CD14-positive monocyte (primary cell): ENCODE measurements at regions not wholly inside any gene's neighbourhood (a gene's known extent, or its start where the extent isn't known, plus 50 kb on each side); places are given as distances from the start of the nearest gene placed in this dataset.

ENCODE experiments used
- DNase-seq, 3 donors: peaks; one replicate each; pipeline ENCODE4 v3.0.0-alpha.2; 2011 to 2022
- H2AFZ ChIP-seq: 2 replicates; pipeline ENCODE4 v1.6.0; 2012; ENCODE audit warnings: mild to moderate bottlenecking, low read depth, low read length, inconsistent platforms; ENCODE audit not compliant: insufficient read depth, poor library complexity, severe bottlenecking
- H3K27ac ChIP-seq, 2 donors: 1 replicate in 1 of 2; 2 replicates in 1 of 2; pipeline ENCODE4 v1.5.1; 2012 to 2013; ENCODE audit warnings: low read length in 2 of 2, control low read depth in 1 of 2, inconsistent platforms in 1 of 2, low read depth in 1 of 2, mild to moderate bottlenecking in 1 of 2
- H3K27me3 ChIP-seq, 2 donors: one replicate each; pipeline versions ENCODE4 v1.6.0 to v1.6.1; 2011 to 2013; ENCODE audit warnings: low read length in 2 of 2; ENCODE audit not compliant: control insufficient read depth in 2 of 2, insufficient read depth in 2 of 2
- H3K36me3 ChIP-seq, 2 donors: replicated peaks in 1 of 2; 1 replicate in 1 of 2; 2 replicates in 1 of 2; pipeline versions ENCODE4 v1.5.1 to v1.6.1; 2012 to 2013; ENCODE audit warnings: low read length in 2 of 2, control low read depth in 1 of 2, inconsistent platforms in 1 of 2, mild to moderate bottlenecking in 1 of 2; ENCODE audit not compliant: insufficient read depth in 2 of 2, control insufficient read depth in 1 of 2
- H3K4me1 ChIP-seq, 2 donors: 1 replicate in 1 of 2; 2 replicates in 1 of 2; pipeline versions ENCODE4 v1.5.1 to v1.6.1; 2012 to 2013; ENCODE audit warnings: low read length in 2 of 2, control low read depth in 1 of 2, inconsistent platforms in 1 of 2, mild to moderate bottlenecking in 1 of 2, moderate library complexity in 1 of 2; ENCODE audit not compliant: insufficient read depth in 2 of 2, control insufficient read depth in 1 of 2
- H3K4me2 ChIP-seq: replicated peaks from 2 replicates; pipeline ENCODE3; 2012; ENCODE audit warnings: low read length, moderate library complexity, mild to moderate bottlenecking; ENCODE audit not compliant: poor library complexity, severe bottlenecking; ENCODE audit errors: extremely low read depth
- H3K4me3 ChIP-seq, 3 experiments: fragments of 200-600 bp in 1 of 3; sonication (generic) in 1 of 3; replicated peaks in 1 of 3; 1 replicate in 2 of 3; 2 replicates in 1 of 3; pipeline ENCODE4 v1.5.1; 2011 to 2013; ENCODE audit warnings: low read length in 3 of 3, mild to moderate bottlenecking in 3 of 3, control low read depth in 2 of 3, low read depth in 2 of 3, inconsistent platforms in 1 of 3, moderate library complexity in 1 of 3
- H3K79me2 ChIP-seq: 2 replicates; pipeline ENCODE4 v1.6.0; 2012; ENCODE audit warnings: mild to moderate bottlenecking, control low read depth, inconsistent platforms, low read length, moderate library complexity; ENCODE audit not compliant: insufficient read depth
- H3K9ac ChIP-seq: 2 replicates; pipeline ENCODE4 v1.6.0; 2017; ENCODE audit warnings: low read length, mild to moderate bottlenecking; ENCODE audit not compliant: insufficient read depth, poor library complexity, severe bottlenecking
- H3K9me3 ChIP-seq, 2 donors: replicated peaks in 1 of 2; 1 replicate in 1 of 2; 2 replicates in 1 of 2; pipeline versions ENCODE4 v1.5.1 to v1.6.1; 2012 to 2013; ENCODE audit warnings: low read length in 2 of 2, control low read depth in 1 of 2; ENCODE audit not compliant: control insufficient read depth in 1 of 2, insufficient read depth in 1 of 2
- H4K20me1 ChIP-seq: 2 replicates; pipeline ENCODE4 v1.6.0; 2012; ENCODE audit warnings: mild to moderate bottlenecking, low read length, control low read depth, moderate library complexity; ENCODE audit not compliant: insufficient read depth
- H3K27ac Mint-ChIP-seq, 7 donors: one replicate each; pipeline ENCODE4 v1.8.0; 2020; ENCODE audit warnings: mild to moderate bottlenecking in 7 of 7, mixed read lengths in 7 of 7, moderate library complexity in 6 of 7, inconsistent platforms in 2 of 7
- H3K27me3 Mint-ChIP-seq, 3 donors: one replicate each; pipeline ENCODE4 v1.8.0; 2021 to 2022; ENCODE audit warnings: low read depth in 3 of 3, mild to moderate bottlenecking in 3 of 3, mixed read lengths in 3 of 3, moderate library complexity in 3 of 3, inconsistent platforms in 1 of 3
- H3K36me3 Mint-ChIP-seq, 2 donors: one replicate each; pipeline ENCODE4 v1.8.0; 2020; ENCODE audit warnings: mixed read lengths in 2 of 2, inconsistent platforms in 1 of 2, mild to moderate bottlenecking in 1 of 2
- H3K4me1 Mint-ChIP-seq: one replicate; pipeline ENCODE4 v1.8.0; 2020; ENCODE audit warnings: mild to moderate bottlenecking, mixed read lengths
- H3K4me3 Mint-ChIP-seq, 2 donors: one replicate each; pipeline ENCODE4 v1.8.0; 2020; ENCODE audit warnings: mild to moderate bottlenecking in 2 of 2, mixed read lengths in 2 of 2, moderate library complexity in 1 of 2
- H3K9me3 Mint-ChIP-seq, 7 donors: one replicate each; pipeline ENCODE4 v1.8.0; 2020 to 2022; ENCODE audit warnings: mixed read lengths in 7 of 7, mild to moderate bottlenecking in 6 of 7, moderate library complexity in 6 of 7, inconsistent platforms in 2 of 7
- WGBS: methylation state at CpG from one replicate; pipeline ENCODE4 v1.1.5; 2013; ENCODE audit warnings: missing lambda C conversion rate; ENCODE audit not compliant: insufficient coverage; 5-methylcytosine and 5-hydroxymethylcytosine counted together
- intact Hi-C, 2 donors: fragments of 100-400 bp; cut with micrococcal nuclease; formaldehyde crosslinking; loops; one replicate each; pipeline versions ENCODE4 v1.15.0 to v1.15.1; 2023
- TF ChIP-seq, protein P1 (sequence below): fragments of 200-600 bp; IDR thresholded peaks from one replicate; pipeline ENCODE4 v1.8.0; 2022; ENCODE audit warnings: antibody characterized with exemption, mild to moderate bottlenecking

DNA sequence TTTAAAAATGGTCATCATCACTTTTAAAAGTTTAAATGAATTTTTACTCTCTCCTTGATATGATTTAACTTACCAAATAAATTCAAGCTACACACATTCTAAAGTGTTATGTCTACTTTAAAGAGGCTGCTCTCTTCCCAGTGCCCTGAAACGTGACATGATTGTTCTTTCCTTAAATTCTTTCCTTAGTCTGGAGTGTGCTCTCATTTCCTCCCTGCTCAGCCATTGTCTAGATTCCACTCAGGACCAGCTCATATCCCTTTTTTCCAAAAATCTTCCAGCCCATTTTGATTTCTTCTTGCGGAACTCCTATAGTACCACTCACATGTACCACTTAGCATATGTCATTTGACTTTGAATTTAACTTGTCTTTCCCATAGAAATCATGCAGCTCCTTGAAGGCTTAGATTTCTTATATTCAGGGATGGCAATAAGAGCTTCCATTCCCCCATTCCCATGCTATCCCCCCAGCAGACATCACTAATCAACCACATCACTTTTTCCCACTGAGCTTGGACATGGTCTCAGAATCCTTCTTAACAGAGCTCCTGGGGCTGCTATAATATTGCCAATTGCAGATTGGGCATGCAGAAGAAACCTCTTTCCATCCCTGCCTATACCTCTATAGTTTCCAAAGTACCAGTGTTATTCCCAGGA lies 54.7 kb upstream of the ITPKB start:
- WGBS: 84% methylated on average over 2 of the region's 2 CpGs
- H3K4me2 ChIP-seq: no peak overlapping the region
- H3K9me3 Mint-ChIP-seq: peaks cover 0 to 4% (median 0%) of the 10 kb centered on the region in 7 donors
- no peak overlapping the region for H3K27ac ChIP-seq
- TF ChIP-seq, protein P1, sequence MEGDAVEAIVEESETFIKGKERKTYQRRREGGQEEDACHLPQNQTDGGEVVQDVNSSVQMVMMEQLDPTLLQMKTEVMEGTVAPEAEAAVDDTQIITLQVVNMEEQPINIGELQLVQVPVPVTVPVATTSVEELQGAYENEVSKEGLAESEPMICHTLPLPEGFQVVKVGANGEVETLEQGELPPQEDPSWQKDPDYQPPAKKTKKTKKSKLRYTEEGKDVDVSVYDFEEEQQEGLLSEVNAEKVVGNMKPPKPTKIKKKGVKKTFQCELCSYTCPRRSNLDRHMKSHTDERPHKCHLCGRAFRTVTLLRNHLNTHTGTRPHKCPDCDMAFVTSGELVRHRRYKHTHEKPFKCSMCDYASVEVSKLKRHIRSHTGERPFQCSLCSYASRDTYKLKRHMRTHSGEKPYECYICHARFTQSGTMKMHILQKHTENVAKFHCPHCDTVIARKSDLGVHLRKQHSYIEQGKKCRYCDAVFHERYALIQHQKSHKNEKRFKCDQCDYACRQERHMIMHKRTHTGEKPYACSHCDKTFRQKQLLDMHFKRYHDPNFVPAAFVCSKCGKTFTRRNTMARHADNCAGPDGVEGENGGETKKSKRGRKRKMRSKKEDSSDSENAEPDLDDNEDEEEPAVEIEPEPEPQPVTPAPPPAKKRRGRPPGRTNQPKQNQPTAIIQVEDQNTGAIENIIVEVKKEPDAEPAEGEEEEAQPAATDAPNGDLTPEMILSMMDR: no peak
- DNase-seq: no peak
- H3K4me1 ChIP-seq: no peaks in the 10 kb centered on the region
- H3K27me3 ChIP-seq: no peaks in the 10 kb centered on the region
- H3K9ac ChIP-seq: no peak overlapping the region
- H3K4me1 Mint-ChIP-seq: peaks cover under 1% of the 10 kb centered on the region
- intact Hi-C loops: no loop called here
- H3K36me3 Mint-ChIP-seq: no peaks in the 10 kb centered on the region
- no peaks in the 10 kb centered on the region for H4K20me1 ChIP-seq
- peaks cover 0 to 11% (median 5%) of the 10 kb centered on the region in 3 donors for H3K27me3 Mint-ChIP-seq
- H3K36me3 ChIP-seq: no peaks in the 10 kb centered on the region
- H3K4me3 ChIP-seq: no peak overlapping the region
- no peak overlapping the region for H3K27ac Mint-ChIP-seq
- H3K79me2 ChIP-seq: no peaks in the 10 kb centered on the region
- no peak overlapping the region for H3K4me3 Mint-ChIP-seq
- H2AFZ ChIP-seq: no peak overlapping the region
- H3K9me3 ChIP-seq: no peaks in the 10 kb centered on the region

DNA sequence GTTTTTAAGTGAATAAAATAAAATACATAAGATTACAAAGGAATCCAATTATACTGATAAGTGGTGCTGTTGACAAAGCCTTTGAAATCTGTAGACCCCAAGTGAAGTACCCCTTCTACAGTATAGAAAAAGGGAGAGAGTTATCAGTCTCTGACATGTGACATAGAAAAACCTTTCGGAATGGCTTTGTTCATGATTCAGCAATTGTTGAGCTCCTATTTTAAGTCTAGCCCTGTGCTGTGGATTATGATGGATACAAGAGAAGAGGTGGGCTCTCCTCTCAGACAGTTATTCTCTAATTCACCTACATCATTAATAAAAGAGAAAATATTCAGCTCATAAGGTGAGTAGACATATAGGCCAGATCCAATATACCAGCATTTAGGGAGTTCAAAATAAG lies 53.3 kb upstream of the ITPKB start:
- intact Hi-C loops: no loop called here
- no peak overlapping the region for H3K27ac ChIP-seq
- no peaks in the 10 kb centered on the region for H4K20me1 ChIP-seq
- DNase-seq: no peak
- H2AFZ ChIP-seq: no peak overlapping the region
- no peaks in the 10 kb centered on the region for H3K9me3 ChIP-seq
- Mint-ChIP-seq H3K9me3 (peaks cover 0 to 4% (median 0%) of the 10 kb centered on the region in 7 donors), H3K4me1 (no peaks in the 10 kb centered on the region), H3K27ac (no peak overlapping the region), H3K4me3 (no peak overlapping the region), H3K36me3 (no peaks in the 10 kb centered on the region), H3K27me3 (peaks cover 0 to 9% (median 5%) of the 10 kb centered on the region in 3 donors)
- no peak overlapping the region for H3K4me2 ChIP-seq
- H3K9ac ChIP-seq: no peak overlapping the region
- H3K27me3 ChIP-seq: no peaks in the 10 kb centered on the region
- no peak overlapping the region for H3K4me3 ChIP-seq
- no peaks in the 10 kb centered on the region for H3K79me2 ChIP-seq
- H3K4me1 ChIP-seq: no peaks in the 10 kb centered on the region
- H3K36me3 ChIP-seq: no peaks in the 10 kb centered on the region
- TF ChIP-seq, protein P1: no peak
- no CpG with 5 or more reads among the region's 1 CpG for WGBS
